Calu3 (cell line): ENCODE measurements at regions not wholly inside any gene's neighbourhood (a gene's known extent, or its start where the extent isn't known, plus 50 kb on each side); places are given as distances from the start of the nearest gene placed in this dataset.

Experiments
- BruUV-seq: library from RNA; stranded (reverse); fragments of 400-500 nt; replicated peaks from 2 replicates; lab custom pipeline; 2021; lab: Mats Ljungman, UMichigan
- CTCF ChIA-PET: fragments of 300-600 bp; sonication (Branson Sonifier 250); formaldehyde crosslinking; loops from one replicate; lab custom pipeline; 2022; ENCODE audit warnings: antibody characterized with exemption; lab: Charles Lee
- DNase-seq: peaks from one replicate; pipeline ENCODE4 v3.0.0; 2022
- H3K27ac Mint-ChIP-seq: one replicate; pipeline ENCODE4 v1.8.0; 2022; ENCODE audit warnings: mixed read lengths; ENCODE audit not compliant: unreplicated experiment
- H3K27me3 Mint-ChIP-seq: one replicate; pipeline ENCODE4 v1.8.0; 2022; ENCODE audit warnings: mixed read lengths; ENCODE audit not compliant: unreplicated experiment
- H3K36me3 Mint-ChIP-seq: one replicate; pipeline ENCODE4 v1.8.0; 2022; ENCODE audit warnings: mild to moderate bottlenecking, moderate library complexity, mixed read lengths; ENCODE audit not compliant: insufficient read depth, unreplicated experiment
- H3K4me1 Mint-ChIP-seq: one replicate; pipeline ENCODE4 v1.8.0; 2022; ENCODE audit warnings: mild to moderate bottlenecking, low read depth, mixed read lengths; ENCODE audit not compliant: unreplicated experiment
- H3K4me3 Mint-ChIP-seq: one replicate; pipeline ENCODE4 v1.8.0; 2022; ENCODE audit warnings: mild to moderate bottlenecking, low read depth, moderate library complexity, mixed read lengths; ENCODE audit not compliant: unreplicated experiment
- H3K9me3 Mint-ChIP-seq: one replicate; pipeline ENCODE4 v1.8.0; 2022; ENCODE audit warnings: low read depth, mixed read lengths; ENCODE audit not compliant: unreplicated experiment
- intact Hi-C: fragments of 100-400 bp; cut with micrococcal nuclease; formaldehyde crosslinking; loops from one replicate; pipeline ENCODE4 v1.10.0; 2022; ENCODE audit not compliant: unreplicated experiment
- TF ChIP-seq, protein P1 (sequence below): fragments of 200-600 bp; IDR thresholded peaks from one replicate; pipeline ENCODE4 v1.8.0; 2022; ENCODE audit warnings: antibody characterized with exemption; ENCODE audit not compliant: unreplicated experiment

DNA sequence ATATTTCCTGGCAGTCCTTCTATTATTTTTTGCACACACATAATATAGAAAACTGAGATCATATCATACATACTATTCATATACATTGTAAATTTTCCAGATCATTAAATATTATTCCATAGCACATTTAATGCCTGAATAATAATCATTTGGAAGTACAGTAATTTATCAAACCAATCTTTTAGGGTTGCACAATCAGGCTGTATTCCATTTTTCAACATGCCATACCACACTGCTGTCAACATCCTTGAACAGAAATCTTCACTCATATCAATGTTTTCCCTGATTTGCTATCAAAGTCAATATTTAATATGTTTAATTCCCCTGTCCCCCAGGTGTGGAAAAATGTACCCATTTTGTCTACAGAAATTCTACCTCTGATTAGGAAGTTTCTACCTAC lies 122.7 kb upstream of the ADGRF1 start:
- no TSS peak for BruUV-seq
- no peak for DNase-seq
- Mint-ChIP-seq H3K27ac (no peak overlapping the region), H3K4me1 (peaks cover 64% of the 10 kb centered on the region), H3K27me3 (no peaks in the 10 kb centered on the region), H3K4me3 (no peak overlapping the region), H3K36me3 (no peaks in the 10 kb centered on the region), H3K9me3 (peaks cover 12% of the 10 kb centered on the region)
- CTCF ChIA-PET, result interaction anchor here (1.4 kb wide), 1 partner anchor 67 kb away, joined by 3 read pairs; no protein-coding TSS in a partner anchor
- intact Hi-C loops, result no loop called here
- TF ChIP-seq, protein P1, sequence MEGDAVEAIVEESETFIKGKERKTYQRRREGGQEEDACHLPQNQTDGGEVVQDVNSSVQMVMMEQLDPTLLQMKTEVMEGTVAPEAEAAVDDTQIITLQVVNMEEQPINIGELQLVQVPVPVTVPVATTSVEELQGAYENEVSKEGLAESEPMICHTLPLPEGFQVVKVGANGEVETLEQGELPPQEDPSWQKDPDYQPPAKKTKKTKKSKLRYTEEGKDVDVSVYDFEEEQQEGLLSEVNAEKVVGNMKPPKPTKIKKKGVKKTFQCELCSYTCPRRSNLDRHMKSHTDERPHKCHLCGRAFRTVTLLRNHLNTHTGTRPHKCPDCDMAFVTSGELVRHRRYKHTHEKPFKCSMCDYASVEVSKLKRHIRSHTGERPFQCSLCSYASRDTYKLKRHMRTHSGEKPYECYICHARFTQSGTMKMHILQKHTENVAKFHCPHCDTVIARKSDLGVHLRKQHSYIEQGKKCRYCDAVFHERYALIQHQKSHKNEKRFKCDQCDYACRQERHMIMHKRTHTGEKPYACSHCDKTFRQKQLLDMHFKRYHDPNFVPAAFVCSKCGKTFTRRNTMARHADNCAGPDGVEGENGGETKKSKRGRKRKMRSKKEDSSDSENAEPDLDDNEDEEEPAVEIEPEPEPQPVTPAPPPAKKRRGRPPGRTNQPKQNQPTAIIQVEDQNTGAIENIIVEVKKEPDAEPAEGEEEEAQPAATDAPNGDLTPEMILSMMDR, result no peak

DNA sequence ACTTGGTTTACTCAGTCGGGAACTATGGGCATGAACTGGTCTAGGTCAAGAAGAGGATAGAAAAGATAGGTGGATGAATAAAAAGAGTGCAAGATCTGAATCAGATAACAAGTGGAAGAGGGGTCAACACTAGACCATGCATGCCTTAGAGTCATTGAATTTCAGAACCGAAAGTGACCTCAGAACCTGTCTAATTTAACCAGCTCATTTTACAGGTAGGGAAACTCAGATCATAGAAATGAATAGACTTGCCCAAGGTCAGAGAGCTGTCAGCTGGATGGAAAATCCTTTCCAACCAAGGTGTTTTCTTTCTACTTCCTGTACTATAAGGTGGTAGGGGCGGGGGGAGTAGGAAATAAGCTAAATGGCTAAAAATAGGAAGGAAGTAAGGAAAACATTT lies 121.4 kb upstream of the ADGRF1 start:
- no TSS peak for BruUV-seq
- CTCF ChIA-PET, result interaction anchor here (1.0 to 1.4 kb wide), 2 partner anchors 65 to 79 kb away, joined by 3 read pairs; no protein-coding TSS in a partner anchor
- peak overlapping the region; percentile 77 for H3K27ac Mint-ChIP-seq
- TF ChIP-seq, protein P1, result no peak
- no peak for DNase-seq
- intact Hi-C loops, result no loop called here
- no peaks in the 10 kb centered on the region for H3K36me3 Mint-ChIP-seq
- no peaks in the 10 kb centered on the region for H3K27me3 Mint-ChIP-seq
- H3K4me3 Mint-ChIP-seq, result no peak overlapping the region
- peaks cover 7% of the 10 kb centered on the region for H3K9me3 Mint-ChIP-seq
- peaks cover 60% of the 10 kb centered on the region for H3K4me1 Mint-ChIP-seq

DNA sequence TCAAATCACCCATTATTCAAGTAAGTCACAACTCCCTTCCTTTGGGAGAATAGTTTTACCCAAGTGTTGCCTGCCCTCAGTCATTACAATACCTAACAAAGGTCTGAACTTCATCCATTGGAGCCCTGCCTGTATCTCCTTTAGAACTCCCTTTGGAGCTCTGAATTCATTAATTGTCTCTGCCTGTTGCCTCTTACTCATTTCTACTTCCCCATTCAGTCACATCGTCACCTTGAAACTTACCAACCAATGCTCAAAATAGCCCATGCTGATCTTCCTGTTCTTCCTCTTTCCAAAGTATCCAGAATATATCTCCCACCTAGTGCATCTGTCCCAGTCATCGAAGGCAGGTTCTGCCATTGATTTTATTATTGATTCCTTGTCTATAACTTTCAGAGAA lies 120.7 kb upstream of the ADGRF1 start:
- no peaks in the 10 kb centered on the region for H3K36me3 Mint-ChIP-seq
- H3K9me3 Mint-ChIP-seq, result peaks cover 7% of the 10 kb centered on the region
- CTCF ChIA-PET, result no interaction called here
- intact Hi-C loops, result no loop called here
- H3K4me1 Mint-ChIP-seq, result peaks cover 56% of the 10 kb centered on the region
- BruUV-seq, result no TSS peak
- H3K27me3 Mint-ChIP-seq, result no peaks in the 10 kb centered on the region
- no peak overlapping the region for H3K4me3 Mint-ChIP-seq
- DNase-seq, result no peak
- peak overlapping the region; percentile 77 for H3K27ac Mint-ChIP-seq
- TF ChIP-seq, protein P1, result no peak

DNA sequence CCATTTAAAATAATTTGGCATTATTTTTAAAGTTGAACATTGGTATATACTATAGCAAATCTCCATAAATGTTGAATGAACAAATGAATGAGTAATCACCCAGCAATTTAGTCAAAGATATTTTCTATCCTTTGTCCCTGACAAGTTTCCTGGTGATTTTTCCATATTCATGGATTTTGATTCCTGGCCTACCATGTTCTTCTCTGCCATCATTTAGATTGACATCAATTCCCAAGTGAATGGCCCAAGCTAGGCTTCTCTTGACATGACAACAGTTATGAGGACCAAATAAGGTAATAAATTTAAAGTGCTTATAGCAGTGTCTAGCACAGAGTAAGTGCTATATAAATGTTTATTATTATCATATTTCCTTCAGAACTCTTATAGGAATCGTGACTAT lies 120.1 kb upstream of the ADGRF1 start:
- H3K4me3 Mint-ChIP-seq, result no peak overlapping the region
- H3K4me1 Mint-ChIP-seq, result peaks cover 50% of the 10 kb centered on the region
- no peaks in the 10 kb centered on the region for H3K27me3 Mint-ChIP-seq
- intact Hi-C loops, result no loop called here
- DNase-seq, result no peak
- H3K9me3 Mint-ChIP-seq, result peaks cover 7% of the 10 kb centered on the region
- H3K36me3 Mint-ChIP-seq, result no peaks in the 10 kb centered on the region
- TF ChIP-seq, protein P1, result no peak
- H3K27ac Mint-ChIP-seq, result peak overlapping the region; percentile 77
- CTCF ChIA-PET, result no interaction called here
- no TSS peak for BruUV-seq
